ENCODE measurements at regions not wholly inside any gene's neighbourhood (a gene's known extent, or its start where the extent isn't known, plus 50 kb on each side); places are given as distances from the start of the nearest gene placed in this dataset.
A peak's percentile ranks its signal among the peaks of the same experiment; 100 is the strongest.
"Not testable (repeated sequence)": the region's sequence is repeated elsewhere in the genome, so short reads cannot be mapped to it uniquely, and the experiment has no call there.

- H4K91ac ChIP-seq (ENCODE audit: insufficient read length, low read depth, low read length), result no peak overlapping the region
- no peak overlapping the region for H3K4me3 Mint-ChIP-seq
- no peak for DNase-seq
- no peak overlapping the region for H2BK120ac ChIP-seq (ENCODE audit: low read depth, low read length, poor library complexity, severe bottlenecking)
- H3K14ac ChIP-seq (ENCODE audit: insufficient read depth, low read length), result no peak overlapping the region
- no peaks in the 10 kb centered on the region for H3K79me1 ChIP-seq (ENCODE audit: insufficient read depth, low read depth, low read length, poor library complexity, severe bottlenecking)
- H3K4me1 Mint-ChIP-seq, result no peaks in the 10 kb centered on the region
- no peak overlapping the region for H3K4me2 ChIP-seq (ENCODE audit: insufficient read depth, insufficient read length, low read length)
- peaks cover 7 to 10% of the 10 kb centered on the region in 2 experiments; a peak in 4 of 5 replicates for H3K9me3 Mint-ChIP-seq
- H2AK5ac ChIP-seq (ENCODE audit: insufficient read length, low read length), result no peak overlapping the region
- no peak overlapping the region for H4K8ac ChIP-seq (replicated peaks; ENCODE audit: insufficient read length, low read depth, low read length)
- no peaks in the 10 kb centered on the region for H3K4me1 ChIP-seq (ENCODE audit: insufficient read depth, low read length)
- no peak overlapping the region for H3K18ac ChIP-seq (ENCODE audit: insufficient read length, low read depth, low read length)
- no peaks in the 10 kb centered on the region for H3K27me3 ChIP-seq (ENCODE audit: insufficient read depth, low read length)
- no peaks in the 10 kb centered on the region for H3K23me2 ChIP-seq (ENCODE audit: insufficient read length, low read depth, low read length, poor library complexity, severe bottlenecking)
- no peak overlapping the region for H2BK15ac ChIP-seq (ENCODE audit: low read depth, low read length)
- H4K5ac ChIP-seq (ENCODE audit: insufficient read length, low read depth, low read length), result no peak overlapping the region
- no peak overlapping the region for H2BK20ac ChIP-seq (ENCODE audit: low read depth, low read length, poor library complexity, severe bottlenecking)
- no peak overlapping the region for H2BK12ac ChIP-seq (ENCODE audit: insufficient read length, low read depth, low read length)
- H3K27ac ChIP-seq (ENCODE audit: insufficient read length, low read depth, low read length), result no peak overlapping the region
- no peaks in the 10 kb centered on the region for H3K9me3 ChIP-seq (ENCODE audit: control insufficient read depth, low read depth, low read length)
- no peak overlapping the region for H3T11ph ChIP-seq (ENCODE audit: low read length)
- H3K56ac ChIP-seq (ENCODE audit: insufficient read length, low read depth, low read length), result no peak overlapping the region
- H4K20me1 ChIP-seq (ENCODE audit: control insufficient read depth, insufficient read depth, insufficient read length), result no peaks in the 10 kb centered on the region
- WGBS (ENCODE audit: extremely low coverage, insufficient read length, low lambda C conversion rate), result no CpG with 5 or more reads among the region's 1 CpG
- H2AFZ ChIP-seq (ENCODE audit: low read length), result no peak overlapping the region
- H3K79me2 ChIP-seq (ENCODE audit: insufficient read depth, low read length), result no peaks in the 10 kb centered on the region
- H3K27me3 Mint-ChIP-seq (ENCODE audit: low read depth), result peaks cover 2% of the 10 kb centered on the region; the same call in 1 of the 2 replicates
- H3K36me3 Mint-ChIP-seq (ENCODE audit: insufficient read depth in 1 of 3, low read depth in 3 of 3), result no peaks in the 10 kb centered on the region
- H3K4ac ChIP-seq (ENCODE audit: low read depth, low read length), result no peak overlapping the region
- no peak overlapping the region for H3K23ac ChIP-seq (ENCODE audit: insufficient read length, low read depth, low read length)
- no peak overlapping the region for H3K9ac ChIP-seq (ENCODE audit: extremely low read depth, insufficient read length, low read length)
- no peak overlapping the region for H2BK5ac ChIP-seq (ENCODE audit: insufficient read length, low read length)
- no peak for TF ChIP-seq CTCF (conservative IDR thresholded peaks at IDR 0.05)
- H3K27ac Mint-ChIP-seq, result no peak overlapping the region
These were observed 150.8 kb upstream of the CXCL13 start for GRCh38 chr4:77454858-77455257.

GRCh38 chr4:77464100-77464499 is 141.5 kb upstream of the CXCL13 start:
- not testable (repeated sequence) for H2BK120ac ChIP-seq (ENCODE audit: low read depth, low read length, poor library complexity, severe bottlenecking); H3K4me1 ChIP-seq (ENCODE audit: insufficient read depth, low read length); H3K4me1 Mint-ChIP-seq; H3K18ac ChIP-seq (ENCODE audit: insufficient read length, low read depth, low read length); H2AFZ ChIP-seq (ENCODE audit: low read length); H4K91ac ChIP-seq (ENCODE audit: insufficient read length, low read depth, low read length); H4K20me1 ChIP-seq (ENCODE audit: control insufficient read depth, insufficient read depth, insufficient read length); H3K4me3 Mint-ChIP-seq; H3K36me3 Mint-ChIP-seq (ENCODE audit: insufficient read depth in 1 of 3, low read depth in 3 of 3); H4K5ac ChIP-seq (ENCODE audit: insufficient read length, low read depth, low read length); H3K27ac Mint-ChIP-seq; H3T11ph ChIP-seq (ENCODE audit: low read length); H3K14ac ChIP-seq (ENCODE audit: insufficient read depth, low read length); H3K27me3 Mint-ChIP-seq (ENCODE audit: low read depth); H2AK5ac ChIP-seq (ENCODE audit: insufficient read length, low read length); H4K8ac ChIP-seq (replicated peaks; ENCODE audit: insufficient read length, low read depth, low read length); H2BK20ac ChIP-seq (ENCODE audit: low read depth, low read length, poor library complexity, severe bottlenecking); H3K23me2 ChIP-seq (ENCODE audit: insufficient read length, low read depth, low read length, poor library complexity, severe bottlenecking); H3K27ac ChIP-seq (ENCODE audit: insufficient read length, low read depth, low read length); H3K79me1 ChIP-seq (ENCODE audit: insufficient read depth, low read depth, low read length, poor library complexity, severe bottlenecking); H2BK5ac ChIP-seq (ENCODE audit: insufficient read length, low read length); H2BK12ac ChIP-seq (ENCODE audit: insufficient read length, low read depth, low read length); H3K23ac ChIP-seq (ENCODE audit: insufficient read length, low read depth, low read length); H3K4me2 ChIP-seq (ENCODE audit: insufficient read depth, insufficient read length, low read length); H3K79me2 ChIP-seq (ENCODE audit: insufficient read depth, low read length); H3K4ac ChIP-seq (ENCODE audit: low read depth, low read length); H3K56ac ChIP-seq (ENCODE audit: insufficient read length, low read depth, low read length); H3K9me3 ChIP-seq (ENCODE audit: control insufficient read depth, low read depth, low read length); H2BK15ac ChIP-seq (ENCODE audit: low read depth, low read length); H3K27me3 ChIP-seq (ENCODE audit: insufficient read depth, low read length); H3K9ac ChIP-seq (ENCODE audit: extremely low read depth, insufficient read length, low read length)
- peaks cover 39 to 54% of the 10 kb centered on the region in 2 experiments for H3K9me3 Mint-ChIP-seq
- no CpG with 5 or more reads among the region's 2 CpGs for WGBS (ENCODE audit: extremely low coverage, insufficient read length, low lambda C conversion rate)
- peak; percentile 45 for DNase-seq
